ENCODE measurements at regions not wholly inside any gene's neighbourhood (a gene's known extent, or its start where the extent isn't known, plus 50 kb on each side); places are given as distances from the start of the nearest gene placed in this dataset.

DNA sequence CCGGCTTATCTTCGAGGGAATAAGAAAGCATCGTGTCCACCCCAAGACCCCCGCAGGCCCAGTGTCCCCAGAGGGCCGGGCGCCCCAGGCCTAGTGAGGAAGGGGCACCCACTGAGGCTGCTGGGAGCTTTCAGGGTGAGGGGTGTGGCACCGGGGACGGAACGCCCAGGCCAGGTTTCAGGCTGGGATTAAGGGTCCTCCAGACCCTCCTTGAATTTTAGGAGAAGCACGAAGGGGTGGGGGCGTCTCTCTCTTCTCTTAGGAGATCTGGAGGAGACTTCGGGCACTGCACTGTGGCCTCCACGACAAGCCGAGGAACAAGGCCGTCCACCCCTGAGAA, 96.8 kb downstream of the PDGFA start:
- TF ChIP-seq CTCF (IDR thresholded peaks at IDR 0.05) (no peak), POLR2A (IDR thresholded peaks at IDR 0.05) (no peak)

Measured in heart left ventricle (tissue), 13 donors.